A673 (cell line): ENCODE measurements at regions not wholly inside any gene's neighbourhood (a gene's known extent, or its start where the extent isn't known, plus 50 kb on each side); places are given as distances from the start of the nearest gene placed in this dataset.

Source experiments
- BruUV-seq: library from RNA; stranded (reverse); fragments of 400-500 nt; replicated peaks from 2 replicates; lab custom pipeline; 2021; lab: Mats Ljungman, UMichigan
- CTCF ChIA-PET: fragments of 300-600 bp; sonication (Branson Sonifier 250); formaldehyde crosslinking; loops from one replicate; lab custom pipeline; 2022; ENCODE audit warnings: antibody characterized with exemption; lab: Charles Lee
- POLR2A ChIA-PET: fragments of 300-600 bp; sonication (Branson Sonifier 250); formaldehyde crosslinking; loops from one replicate; lab custom pipeline; 2022; ENCODE audit warnings: antibody characterized with exemption; ENCODE audit not compliant: low non-redundant PET; lab: Charles Lee
- DNase-seq: peaks from one replicate; pipeline ENCODE4 v3.0.0-alpha.2; 2015; ENCODE audit warnings: low spot score
- H3K27ac ChIP-seq: fragments of 200-600 bp; sonication (generic); 2 replicates; pipeline ENCODE4 v1.5.1; 2016; ENCODE audit warnings: mixed run types, low read depth, mild to moderate bottlenecking, mixed read lengths, antibody characterized with exemption, low read length; ENCODE audit not compliant: poor library complexity, severe bottlenecking
- H3K27me3 ChIP-seq: fragments of 200-600 bp; sonication (generic); replicated peaks from 2 replicates; pipeline ENCODE4 v1.6.1; 2017; ENCODE audit warnings: mixed run types, low read depth, mild to moderate bottlenecking, mixed read lengths, antibody characterized with exemption, low read length; ENCODE audit not compliant: insufficient read depth, poor library complexity
- H3K36me3 ChIP-seq: fragments of 200-600 bp; sonication (generic); 2 replicates; pipeline ENCODE4 v1.6.1; 2016; ENCODE audit warnings: mixed run types, mild to moderate bottlenecking, mixed read lengths, antibody characterized with exemption, low read length; ENCODE audit not compliant: insufficient read depth, poor library complexity, severe bottlenecking
- H3K4me1 ChIP-seq: fragments of 200-600 bp; sonication (generic); 2 replicates; pipeline ENCODE4 v1.6.1; 2017; ENCODE audit warnings: mixed run types, mild to moderate bottlenecking, mixed read lengths, antibody characterized with exemption, low read length; ENCODE audit not compliant: insufficient read depth, poor library complexity, severe bottlenecking
- H3K4me3 ChIP-seq: fragments of 200-600 bp; sonication (generic); 2 replicates; pipeline ENCODE4 v1.5.1; 2016; ENCODE audit warnings: low read depth, mixed run types, mild to moderate bottlenecking, mixed read lengths, low read length; ENCODE audit not compliant: poor library complexity, severe bottlenecking
- H3K9me3 ChIP-seq: fragments of 200-600 bp; sonication (generic); 2 replicates; pipeline ENCODE4 v1.6.1; 2016; ENCODE audit warnings: mixed run types, low read depth, mild to moderate bottlenecking, mixed read lengths, antibody characterized with exemption, low read length; ENCODE audit not compliant: poor library complexity, severe bottlenecking
- CTCF ChIP-seq: fragments of 300-800, 200-600 bp; sonication (generic); conservative IDR thresholded peaks from 2 replicates; pipeline ENCODE4 v1.5.1; 2017; ENCODE audit warnings: low read depth, mild to moderate bottlenecking, antibody characterized with exemption, low read length, moderate library complexity, mixed read lengths
- EZH2 ChIP-seq: fragments of 200-600 bp; sonication (generic); IDR thresholded peaks from 2 replicates; pipeline ENCODE4 v1.6.1; 2017; ENCODE audit warnings: borderline replicate concordance, low read depth, mild to moderate bottlenecking, mixed read lengths, antibody characterized with exemption, low read length; ENCODE audit not compliant: poor library complexity, severe bottlenecking
- intact Hi-C: fragments of 100-400 bp; cut with micrococcal nuclease; formaldehyde crosslinking; loops from one replicate; pipeline ENCODE4 v1.10.0; 2022; ENCODE audit not compliant: unreplicated experiment

- Histone ChIP-seq H3K36me3 (no peaks in the 10 kb centered on the region), H3K4me3 (no peak overlapping the region), H3K4me1 (no peaks in the 10 kb centered on the region), H3K9me3 (peaks cover 15% of the 10 kb centered on the region), H3K27me3 (no peaks in the 10 kb centered on the region), H3K27ac (no peak overlapping the region)
- DNase-seq, result no peak
- TF ChIP-seq EZH2 (no peak), CTCF (no peak)
- intact Hi-C loops, result no loop called here
- ChIA-PET POLR2A (no interaction called here), CTCF (no interaction called here)
- BruUV-seq, result no TSS peak
These were observed 395.7 kb downstream of the CDC14C start for GRCh38 chr7:49320083-49320482.

- Histone ChIP-seq H3K4me3 (no peak overlapping the region), H3K27me3 (no peaks in the 10 kb centered on the region), H3K27ac (no peak overlapping the region), H3K36me3 (no peaks in the 10 kb centered on the region), H3K4me1 (no peaks in the 10 kb centered on the region), H3K9me3 (peaks cover 15% of the 10 kb centered on the region)
- POLR2A ChIA-PET, result no interaction called here
- DNase-seq, result no peak
- BruUV-seq, result no TSS peak
- intact Hi-C loops, result no loop called here
- TF ChIP-seq CTCF (no peak), EZH2 (no peak)
- CTCF ChIA-PET, result no interaction called here
These were observed 397.5 kb downstream of the CDC14C start for GRCh38 chr7:49321843-49322242.

GRCh38 chr7:49322476-49322875 lies 398.1 kb downstream of the CDC14C start:
- Histone ChIP-seq H3K4me1 (no peaks in the 10 kb centered on the region), H3K4me3 (no peak overlapping the region), H3K36me3 (no peaks in the 10 kb centered on the region), H3K27me3 (no peaks in the 10 kb centered on the region), H3K9me3 (peaks cover 15% of the 10 kb centered on the region), H3K27ac (no peak overlapping the region)
- no peak for DNase-seq
- POLR2A ChIA-PET, result no interaction called here
- TF ChIP-seq CTCF (no peak), EZH2 (no peak)
- intact Hi-C loops, result no loop called here
- no TSS peak for BruUV-seq
- CTCF ChIA-PET, result no interaction called here
